HepG2 (cell line): ENCODE measurements at regions not wholly inside any gene's neighbourhood (a gene's known extent, or its start where the extent isn't known, plus 50 kb on each side); places are given as distances from the start of the nearest gene placed in this dataset.

ENCODE experiments used
- ATF2 ChIP-seq: sonication (generic); formaldehyde crosslinking; IDR thresholded peaks from 2 replicates; pipeline ENCODE4 v1.4.0; 2020; ENCODE audit warnings: missing genetic modification reagents
- HNRNPL ChIP-seq: fragments of 200-400 bp; formaldehyde crosslinking; IDR thresholded peaks from 2 replicates; pipeline ENCODE4 v1.6.1; 2017; ENCODE audit warnings: mild to moderate bottlenecking, low read depth, low read length
- HOXA7 ChIP-seq: sonication (generic); formaldehyde crosslinking; IDR thresholded peaks from 2 replicates; pipeline ENCODE4 v1.8.1; 2022; ENCODE audit warnings: mild to moderate bottlenecking, missing genetic modification reagents, moderate library complexity
- KDM5A ChIP-seq: fragments of 200-600 bp; sonication (generic); IDR thresholded peaks from 2 replicates; pipeline ENCODE4 v1.7.0; 2018; ENCODE audit warnings: antibody characterized with exemption, mild to moderate bottlenecking, low read length, borderline replicate concordance
- PAXIP1 ChIP-seq: sonication (generic); formaldehyde crosslinking; conservative IDR thresholded peaks from 2 replicates; pipeline ENCODE4 v1.4.0; 2020; ENCODE audit warnings: mild to moderate bottlenecking, missing genetic modification reagents, moderate library complexity
- POLR2A ChIP-seq, 2 experiments: IDR thresholded peaks; 2 replicates each; pipeline ENCODE4 v1.6.1; 2011; ENCODE audit warnings: low read depth in 2 of 2, low read length in 2 of 2, mild to moderate bottlenecking in 1 of 2, moderate library complexity in 1 of 2; ENCODE audit not compliant: insufficient read depth in 1 of 2
- PRDM10 ChIP-seq: sonication (generic); formaldehyde crosslinking; IDR thresholded peaks from 2 replicates; pipeline ENCODE4 v1.4.0; 2020; ENCODE audit warnings: low read depth, missing genetic modification reagents
- RXRA ChIP-seq: sonication (generic); formaldehyde crosslinking; IDR thresholded peaks from 2 replicates; pipeline ENCODE4 v1.5.1; 2020; ENCODE audit warnings: missing genetic modification reagents
- SP4 ChIP-seq: sonication (generic); formaldehyde crosslinking; IDR thresholded peaks from 2 replicates; pipeline ENCODE4 v1.8.1; 2023; ENCODE audit warnings: mild to moderate bottlenecking, missing genetic modification reagents
- ZFYVE20 ChIP-seq: sonication (generic); formaldehyde crosslinking; IDR thresholded peaks from 2 replicates; pipeline ENCODE4 v1.8.0; 2023; ENCODE audit warnings: low read depth, mild to moderate bottlenecking, moderate library complexity, missing genetic modification reagents, borderline replicate concordance
- ZMYM2 ChIP-seq: sonication (generic); formaldehyde crosslinking; IDR thresholded peaks from 2 replicates; pipeline ENCODE4 v1.8.0; 2022; ENCODE audit warnings: mild to moderate bottlenecking, missing genetic modification reagents
- ZNF17 ChIP-seq: sonication (generic); formaldehyde crosslinking; IDR thresholded peaks from 2 replicates; pipeline ENCODE4 v1.5.0; 2020; ENCODE audit warnings: mild to moderate bottlenecking, missing genetic modification reagents
- ZSCAN31 ChIP-seq: sonication (generic); formaldehyde crosslinking; IDR thresholded peaks from 2 replicates; pipeline ENCODE4 v1.5.0; 2020; ENCODE audit warnings: low read depth, mild to moderate bottlenecking, missing genetic modification reagents
- TF ChIP-seq, protein P1 (sequence below), 2 experiments: fragments of 450-650 bp in 1 of 2; sonication (generic) in 1 of 2; formaldehyde crosslinking; IDR thresholded peaks; 2 replicates each; pipeline versions ENCODE4 v1.5.0 to v1.8.0; 2020 to 2022; ENCODE audit warnings: mild to moderate bottlenecking in 1 of 2, missing genetic modification reagents in 1 of 2
- TF ChIP-seq, protein P2 (sequence below): sonication (generic); formaldehyde crosslinking; IDR thresholded peaks from 2 replicates; pipeline ENCODE4 v1.4.0; 2020; ENCODE audit warnings: mild to moderate bottlenecking, missing genetic modification reagents

DNA sequence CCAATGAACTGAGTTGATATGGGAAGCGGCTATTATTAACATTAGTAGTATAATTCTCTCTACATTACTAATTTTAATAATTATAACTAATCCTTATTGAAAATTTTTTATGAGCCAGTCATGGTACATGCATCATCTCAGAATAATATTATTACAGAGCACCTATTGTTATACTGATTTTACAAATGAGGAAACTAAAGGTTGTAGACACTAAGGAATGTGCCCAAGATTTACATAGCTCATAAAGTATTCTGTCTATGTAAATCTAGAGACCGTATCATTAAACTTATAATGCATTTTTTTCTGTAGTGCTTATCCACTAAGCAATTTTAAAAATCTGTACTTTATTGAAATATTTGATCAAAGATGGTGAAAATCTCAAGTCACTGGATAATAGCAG, 825.9 kb downstream of the PLA2G4A start (continued):
- TF ChIP-seq PAXIP1 (CRISPR knock-in tag) = no peak
- TF ChIP-seq HNRNPL = no peak
- no peak for TF ChIP-seq KDM5A
- no peak for TF ChIP-seq ZFYVE20 (CRISPR knock-in tag)
- no peak for TF ChIP-seq POLR2A (IDR thresholded peaks at IDR 0.05; ENCODE audit: insufficient read depth in 1 of 2, low read depth in 2 of 2, low read length in 2 of 2)
- no peak for TF ChIP-seq SP4
- TF ChIP-seq, protein P1, sequence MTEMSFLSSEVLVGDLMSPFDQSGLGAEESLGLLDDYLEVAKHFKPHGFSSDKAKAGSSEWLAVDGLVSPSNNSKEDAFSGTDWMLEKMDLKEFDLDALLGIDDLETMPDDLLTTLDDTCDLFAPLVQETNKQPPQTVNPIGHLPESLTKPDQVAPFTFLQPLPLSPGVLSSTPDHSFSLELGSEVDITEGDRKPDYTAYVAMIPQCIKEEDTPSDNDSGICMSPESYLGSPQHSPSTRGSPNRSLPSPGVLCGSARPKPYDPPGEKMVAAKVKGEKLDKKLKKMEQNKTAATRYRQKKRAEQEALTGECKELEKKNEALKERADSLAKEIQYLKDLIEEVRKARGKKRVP (CRISPR knock-in tag; IDR thresholded peaks at IDR 0.05) = no peak
- TF ChIP-seq PRDM10 = no peak
- no peak for TF ChIP-seq ZNF17 (CRISPR knock-in tag)
- no peak for TF ChIP-seq RXRA
- no peak for TF ChIP-seq ZMYM2 (CRISPR knock-in tag)
- TF ChIP-seq HOXA7 = no peak
- TF ChIP-seq, protein P2, sequence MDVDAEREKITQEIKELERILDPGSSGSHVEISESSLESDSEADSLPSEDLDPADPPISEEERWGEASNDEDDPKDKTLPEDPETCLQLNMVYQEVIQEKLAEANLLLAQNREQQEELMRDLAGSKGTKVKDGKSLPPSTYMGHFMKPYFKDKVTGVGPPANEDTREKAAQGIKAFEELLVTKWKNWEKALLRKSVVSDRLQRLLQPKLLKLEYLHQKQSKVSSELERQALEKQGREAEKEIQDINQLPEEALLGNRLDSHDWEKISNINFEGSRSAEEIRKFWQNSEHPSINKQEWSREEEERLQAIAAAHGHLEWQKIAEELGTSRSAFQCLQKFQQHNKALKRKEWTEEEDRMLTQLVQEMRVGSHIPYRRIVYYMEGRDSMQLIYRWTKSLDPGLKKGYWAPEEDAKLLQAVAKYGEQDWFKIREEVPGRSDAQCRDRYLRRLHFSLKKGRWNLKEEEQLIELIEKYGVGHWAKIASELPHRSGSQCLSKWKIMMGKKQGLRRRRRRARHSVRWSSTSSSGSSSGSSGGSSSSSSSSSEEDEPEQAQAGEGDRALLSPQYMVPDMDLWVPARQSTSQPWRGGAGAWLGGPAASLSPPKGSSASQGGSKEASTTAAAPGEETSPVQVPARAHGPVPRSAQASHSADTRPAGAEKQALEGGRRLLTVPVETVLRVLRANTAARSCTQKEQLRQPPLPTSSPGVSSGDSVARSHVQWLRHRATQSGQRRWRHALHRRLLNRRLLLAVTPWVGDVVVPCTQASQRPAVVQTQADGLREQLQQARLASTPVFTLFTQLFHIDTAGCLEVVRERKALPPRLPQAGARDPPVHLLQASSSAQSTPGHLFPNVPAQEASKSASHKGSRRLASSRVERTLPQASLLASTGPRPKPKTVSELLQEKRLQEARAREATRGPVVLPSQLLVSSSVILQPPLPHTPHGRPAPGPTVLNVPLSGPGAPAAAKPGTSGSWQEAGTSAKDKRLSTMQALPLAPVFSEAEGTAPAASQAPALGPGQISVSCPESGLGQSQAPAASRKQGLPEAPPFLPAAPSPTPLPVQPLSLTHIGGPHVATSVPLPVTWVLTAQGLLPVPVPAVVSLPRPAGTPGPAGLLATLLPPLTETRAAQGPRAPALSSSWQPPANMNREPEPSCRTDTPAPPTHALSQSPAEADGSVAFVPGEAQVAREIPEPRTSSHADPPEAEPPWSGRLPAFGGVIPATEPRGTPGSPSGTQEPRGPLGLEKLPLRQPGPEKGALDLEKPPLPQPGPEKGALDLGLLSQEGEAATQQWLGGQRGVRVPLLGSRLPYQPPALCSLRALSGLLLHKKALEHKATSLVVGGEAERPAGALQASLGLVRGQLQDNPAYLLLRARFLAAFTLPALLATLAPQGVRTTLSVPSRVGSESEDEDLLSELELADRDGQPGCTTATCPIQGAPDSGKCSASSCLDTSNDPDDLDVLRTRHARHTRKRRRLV (CRISPR knock-in tag) = no peak
- TF ChIP-seq ATF2 (CRISPR knock-in tag) = no peak
- no peak for TF ChIP-seq ZSCAN31 (CRISPR knock-in tag)
